Body of pancreas (tissue), 4 donors: ENCODE measurements at regions not wholly inside any gene's neighbourhood (a gene's known extent, or its start where the extent isn't known, plus 50 kb on each side); places are given as distances from the start of the nearest gene placed in this dataset.

ENCODE experiments used
- CTCF ChIP-seq, 7 experiments: fragments of 450-650 bp in 4 of 7; fragments of 200-600 bp in 3 of 7; sonication (generic) in 3 of 7; IDR thresholded peaks; one replicate each; pipeline ENCODE4 v1.5.1; 2016 to 2019; ENCODE audit warnings: antibody characterized with exemption in 7 of 7
- POLR2A ChIP-seq, 3 donors: fragments of 450-650 bp; IDR thresholded peaks; one replicate each; pipeline ENCODE4 v1.6.1; 2016; ENCODE audit warnings: antibody characterized with exemption in 3 of 3, mild to moderate bottlenecking in 2 of 3

DNA sequence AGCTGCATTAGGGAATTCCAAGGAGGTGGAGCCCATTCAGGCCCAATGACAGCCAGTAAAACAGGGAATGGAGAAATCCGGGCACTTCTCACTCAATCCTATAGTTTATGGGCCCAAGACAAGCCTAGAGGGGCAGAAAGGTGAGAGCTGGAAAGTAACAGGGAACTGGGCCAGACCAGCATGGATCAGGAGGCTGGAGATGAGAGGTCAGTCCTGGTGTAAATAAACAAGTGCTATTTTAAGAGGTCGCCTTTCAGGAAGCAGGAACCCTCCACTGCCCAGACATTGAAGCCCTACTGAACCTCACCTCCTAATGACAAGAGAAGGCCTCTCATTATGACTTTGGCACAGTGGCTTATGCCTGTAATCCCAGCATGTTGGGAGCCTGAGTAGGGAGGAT lies 57.2 kb upstream of the TGM3 start:
- TF ChIP-seq CTCF (IDR thresholded peaks at IDR 0.05), result no peak
- no peak for TF ChIP-seq POLR2A (IDR thresholded peaks at IDR 0.05)
